HEK293 (cell line): ENCODE measurements at regions not wholly inside any gene's neighbourhood (a gene's known extent, or its start where the extent isn't known, plus 50 kb on each side); places are given as distances from the start of the nearest gene placed in this dataset.

Source experiments
- CTCF ChIP-seq: fragments of 450-650 bp; formaldehyde crosslinking; IDR thresholded peaks from 2 replicates; pipeline ENCODE4 v1.5.1; 2016; ENCODE audit warnings: missing biosample characterization, missing genetic modification characterization
- KLF16 ChIP-seq: fragments of 450-650 bp; formaldehyde crosslinking; IDR thresholded peaks from 2 replicates; pipeline ENCODE4 v1.5.1; 2017; ENCODE audit warnings: missing biosample characterization, missing genetic modification characterization
- ZNF138 ChIP-seq: fragments of 450-650 bp; formaldehyde crosslinking; IDR thresholded peaks from 2 replicates; pipeline ENCODE4 v1.5.1; 2016; ENCODE audit warnings: missing biosample characterization, missing genetic modification characterization, borderline replicate concordance
- ZNF274 ChIP-seq, 2 experiments: fragments of 200-500 bp in 1 of 2; fragments of 450-650 bp in 1 of 2; sonication (Bioruptor generic) in 1 of 2; formaldehyde crosslinking in 1 of 2; IDR thresholded peaks; 2 replicates each; pipeline versions ENCODE4 v1.5.1 to v1.6.1; 2014 to 2016; ENCODE audit warnings: borderline replicate concordance in 1 of 2, inconsistent platforms in 1 of 2, low read length in 1 of 2, missing biosample characterization in 1 of 2, missing genetic modification characterization in 1 of 2
- ZNF335 ChIP-seq: fragments of 450-650 bp; formaldehyde crosslinking; conservative IDR thresholded peaks from 2 replicates; pipeline ENCODE4 v1.5.1; 2016; ENCODE audit warnings: missing biosample characterization, missing genetic modification characterization
- ZNF510 ChIP-seq: fragments of 450-650 bp; formaldehyde crosslinking; IDR thresholded peaks from 2 replicates; pipeline ENCODE4 v1.5.1; 2018; ENCODE audit warnings: mild to moderate bottlenecking, missing genetic modification characterization, missing biosample characterization; ENCODE audit not compliant: insufficient replicate concordance
- ZNF776 ChIP-seq: fragments of 450-650 bp; formaldehyde crosslinking; IDR thresholded peaks from 2 replicates; pipeline ENCODE4 v1.5.0; 2017; ENCODE audit warnings: missing biosample characterization, missing genetic modification characterization, borderline replicate concordance
- ZNF785 ChIP-seq: fragments of 450-650 bp; formaldehyde crosslinking; IDR thresholded peaks from 2 replicates; pipeline ENCODE4 v1.5.1; 2016; ENCODE audit warnings: missing biosample characterization, missing genetic modification characterization
- TF ChIP-seq, protein P1 (sequence below): fragments of 450-650 bp; formaldehyde crosslinking; IDR thresholded peaks from 2 replicates; pipeline ENCODE4 v1.5.1; 2016; ENCODE audit warnings: missing biosample characterization, missing genetic modification characterization
- TF ChIP-seq, protein P2 (sequence below): fragments of 450-650 bp; formaldehyde crosslinking; optimal IDR thresholded peaks from 2 replicates; pipeline ENCODE3; 2016; ENCODE audit warnings: missing biosample characterization, mild to moderate bottlenecking, missing genetic modification characterization

DNA sequence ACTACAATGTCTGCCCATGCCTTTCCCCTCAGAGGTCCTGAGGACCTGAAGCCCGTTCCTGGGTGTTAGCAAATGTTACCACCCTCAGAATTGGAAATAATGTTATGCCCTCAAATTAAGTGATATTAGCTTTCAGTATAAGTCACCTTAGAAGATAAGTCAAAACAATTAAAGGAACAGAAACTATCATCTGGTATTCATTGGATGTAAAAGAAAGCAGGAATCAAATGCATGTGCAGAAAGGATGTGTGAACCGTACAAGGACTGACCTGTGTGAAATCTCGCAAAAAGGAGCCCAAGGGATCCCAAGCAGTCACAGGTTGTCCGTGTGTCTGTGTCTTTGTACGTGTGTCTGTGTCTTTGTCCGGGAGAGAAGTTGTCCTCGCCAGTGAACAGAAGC is 51.6 kb upstream of the TAB2 start:
- TF ChIP-seq CTCF (tag by site-specific recombination) (no peak), ZNF138 (tag by site-specific recombination) (no peak), KLF16 (no peak), ZNF785 (no peak), ZNF274 (IDR thresholded peaks at IDR 0.05; ENCODE audit: low read length) (no peak), ZNF274 (tag by site-specific recombination; IDR thresholded peaks at IDR 0.05; ENCODE audit: borderline replicate concordance) (no peak), ZNF510 (tag by site-specific recombination) (no peak), ZNF776 (tag by site-specific recombination) (no peak), ZNF335 (tag by site-specific recombination) (no peak)
- TF ChIP-seq, protein P1, sequence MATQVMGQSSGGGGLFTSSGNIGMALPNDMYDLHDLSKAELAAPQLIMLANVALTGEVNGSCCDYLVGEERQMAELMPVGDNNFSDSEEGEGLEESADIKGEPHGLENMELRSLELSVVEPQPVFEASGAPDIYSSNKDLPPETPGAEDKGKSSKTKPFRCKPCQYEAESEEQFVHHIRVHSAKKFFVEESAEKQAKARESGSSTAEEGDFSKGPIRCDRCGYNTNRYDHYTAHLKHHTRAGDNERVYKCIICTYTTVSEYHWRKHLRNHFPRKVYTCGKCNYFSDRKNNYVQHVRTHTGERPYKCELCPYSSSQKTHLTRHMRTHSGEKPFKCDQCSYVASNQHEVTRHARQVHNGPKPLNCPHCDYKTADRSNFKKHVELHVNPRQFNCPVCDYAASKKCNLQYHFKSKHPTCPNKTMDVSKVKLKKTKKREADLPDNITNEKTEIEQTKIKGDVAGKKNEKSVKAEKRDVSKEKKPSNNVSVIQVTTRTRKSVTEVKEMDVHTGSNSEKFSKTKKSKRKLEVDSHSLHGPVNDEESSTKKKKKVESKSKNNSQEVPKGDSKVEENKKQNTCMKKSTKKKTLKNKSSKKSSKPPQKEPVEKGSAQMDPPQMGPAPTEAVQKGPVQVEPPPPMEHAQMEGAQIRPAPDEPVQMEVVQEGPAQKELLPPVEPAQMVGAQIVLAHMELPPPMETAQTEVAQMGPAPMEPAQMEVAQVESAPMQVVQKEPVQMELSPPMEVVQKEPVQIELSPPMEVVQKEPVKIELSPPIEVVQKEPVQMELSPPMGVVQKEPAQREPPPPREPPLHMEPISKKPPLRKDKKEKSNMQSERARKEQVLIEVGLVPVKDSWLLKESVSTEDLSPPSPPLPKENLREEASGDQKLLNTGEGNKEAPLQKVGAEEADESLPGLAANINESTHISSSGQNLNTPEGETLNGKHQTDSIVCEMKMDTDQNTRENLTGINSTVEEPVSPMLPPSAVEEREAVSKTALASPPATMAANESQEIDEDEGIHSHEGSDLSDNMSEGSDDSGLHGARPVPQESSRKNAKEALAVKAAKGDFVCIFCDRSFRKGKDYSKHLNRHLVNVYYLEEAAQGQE (tag by site-specific recombination), result no peak
- TF ChIP-seq, protein P2, sequence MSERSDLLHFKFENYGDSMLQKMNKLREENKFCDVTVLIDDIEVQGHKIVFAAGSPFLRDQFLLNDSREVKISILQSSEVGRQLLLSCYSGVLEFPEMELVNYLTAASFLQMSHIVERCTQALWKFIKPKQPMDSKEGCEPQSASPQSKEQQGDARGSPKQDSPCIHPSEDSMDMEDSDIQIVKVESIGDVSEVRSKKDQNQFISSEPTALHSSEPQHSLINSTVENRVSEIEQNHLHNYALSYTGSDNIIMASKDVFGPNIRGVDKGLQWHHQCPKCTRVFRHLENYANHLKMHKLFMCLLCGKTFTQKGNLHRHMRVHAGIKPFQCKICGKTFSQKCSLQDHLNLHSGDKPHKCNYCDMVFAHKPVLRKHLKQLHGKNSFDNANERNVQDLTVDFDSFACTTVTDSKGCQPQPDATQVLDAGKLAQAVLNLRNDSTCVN (tag by site-specific recombination), result no peak
